DND-41 (cell line): ENCODE measurements at regions not wholly inside any gene's neighbourhood (a gene's known extent, or its start where the extent isn't known, plus 50 kb on each side); places are given as distances from the start of the nearest gene placed in this dataset.

Experiments
- CTCF ChIP-seq: IDR thresholded peaks from 2 replicates; pipeline ENCODE4 v1.5.1; 2012; ENCODE audit warnings: borderline replicate concordance, low read length, moderate library complexity, mild to moderate bottlenecking; ENCODE audit not compliant: poor library complexity, severe bottlenecking; ENCODE audit errors: extremely low read depth
- EZH2 ChIP-seq: IDR thresholded peaks from 3 replicates; pipeline ENCODE4 v1.6.1; 2012; ENCODE audit warnings: borderline replicate concordance, low read depth, mild to moderate bottlenecking, moderate library complexity, low read length, inconsistent platforms; ENCODE audit not compliant: severe bottlenecking

DNA sequence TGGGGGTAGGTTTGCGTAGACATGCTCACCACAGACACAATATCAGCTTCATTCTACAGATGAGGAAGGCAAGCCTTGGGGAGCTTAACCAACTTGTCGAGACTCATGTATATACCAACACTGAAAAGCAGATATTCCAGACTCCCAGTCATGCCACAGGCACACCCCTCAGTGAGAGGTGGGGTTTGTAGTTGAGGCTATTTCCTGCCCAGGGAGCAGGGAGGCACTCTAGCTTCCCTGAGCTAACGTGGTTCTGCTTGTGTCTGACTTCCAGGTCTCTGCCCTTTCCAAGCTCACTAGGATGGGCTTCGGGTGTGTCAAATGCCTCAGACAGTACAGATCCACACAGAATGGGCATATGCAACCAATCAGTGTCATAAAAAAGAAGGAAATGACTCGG lies 122.3 kb upstream of the RUNX1 start:
- TF ChIP-seq CTCF = no peak
- TF ChIP-seq EZH2 = no peak
